Mesodermal cell (in vitro differentiated cells): ENCODE measurements at regions not wholly inside any gene's neighbourhood (a gene's known extent, or its start where the extent isn't known, plus 50 kb on each side); places are given as distances from the start of the nearest gene placed in this dataset.

Experiments
- H3K27ac ChIP-seq: 2 replicates; pipeline ENCODE4 v1.7.0; 2013; ENCODE audit warnings: mild to moderate bottlenecking, low read depth, low read length, moderate library complexity; ENCODE audit not compliant: severe bottlenecking
- H3K36me3 ChIP-seq: 2 replicates; pipeline ENCODE4 v1.7.1; 2013; ENCODE audit warnings: mild to moderate bottlenecking, low read length, moderate library complexity; ENCODE audit not compliant: control insufficient read depth, insufficient read depth
- H3K4me1 ChIP-seq: one replicate; pipeline ENCODE4 v1.7.1; 2013; ENCODE audit warnings: mild to moderate bottlenecking, low read length; ENCODE audit not compliant: insufficient read depth, control insufficient read depth, poor library complexity, severe bottlenecking
- H3K4me3 ChIP-seq: 2 replicates; pipeline ENCODE4 v1.7.0; 2013; ENCODE audit warnings: low read length, control low read depth, mild to moderate bottlenecking; ENCODE audit not compliant: insufficient read depth, poor library complexity, severe bottlenecking; ENCODE audit errors: extremely low read depth
- H3K9me3 ChIP-seq: 2 replicates; pipeline ENCODE4 v1.7.1; 2013; ENCODE audit warnings: mild to moderate bottlenecking, low read length, moderate library complexity; ENCODE audit not compliant: control insufficient read depth
- WGBS, 2 experiments: methylation state at CpG; one replicate each; pipeline ENCODE4 v1.1.5; 2013; ENCODE audit warnings: missing lambda C conversion rate in 2 of 2; ENCODE audit not compliant: insufficient coverage in 2 of 2; 5-methylcytosine and 5-hydroxymethylcytosine counted together

DNA sequence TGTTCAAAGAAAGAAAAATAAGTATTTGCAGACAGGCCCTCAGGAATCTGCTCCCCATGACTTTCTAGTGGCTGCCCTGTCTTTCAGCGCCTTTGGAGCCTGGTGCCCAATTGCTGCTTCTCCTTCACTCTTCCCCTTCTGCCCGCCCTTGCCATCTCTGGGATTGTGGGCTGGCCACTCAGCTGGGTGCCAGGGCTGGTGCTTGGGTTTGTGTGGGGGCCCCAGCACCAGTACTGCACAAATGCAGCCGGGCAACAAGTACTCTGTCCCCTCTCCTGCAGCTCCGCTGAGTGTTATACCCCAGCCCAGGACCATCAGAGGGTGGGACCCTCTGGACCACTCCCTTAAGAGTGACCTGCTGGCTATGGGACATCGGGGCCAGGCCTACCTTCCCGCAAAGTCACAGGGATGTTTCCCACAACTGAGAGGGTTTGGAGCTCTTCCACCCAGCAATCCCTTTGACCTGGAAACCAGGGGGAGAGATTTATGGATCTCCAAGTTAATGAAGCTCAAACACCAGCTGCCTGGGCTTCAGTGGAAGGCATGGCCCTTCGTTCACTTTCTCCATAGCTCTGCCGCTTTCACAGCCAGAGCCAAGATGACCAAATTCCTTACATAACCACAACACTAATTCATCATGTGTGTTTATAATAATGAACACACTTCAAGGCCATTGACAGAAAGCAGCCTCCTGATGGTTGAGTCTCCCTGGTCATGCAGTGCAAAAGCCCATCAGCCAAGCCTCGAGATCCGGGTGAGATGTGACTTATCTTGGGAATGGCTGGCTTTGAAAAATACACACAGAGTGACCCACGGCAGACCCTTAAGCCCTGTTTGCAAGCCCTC lies 313.9 kb upstream of the ZNF32 start:
- Histone ChIP-seq H3K36me3 (no peaks in the 10 kb centered on the region), H3K4me1 (no peaks in the 10 kb centered on the region), H3K9me3 (no peaks in the 10 kb centered on the region), H3K4me3 (no peak overlapping the region), H3K27ac (no peak overlapping the region)
- WGBS, 2 experiments: 90 to 95% methylated on average over 9 to 10 of the region's 11 CpGs

DNA sequence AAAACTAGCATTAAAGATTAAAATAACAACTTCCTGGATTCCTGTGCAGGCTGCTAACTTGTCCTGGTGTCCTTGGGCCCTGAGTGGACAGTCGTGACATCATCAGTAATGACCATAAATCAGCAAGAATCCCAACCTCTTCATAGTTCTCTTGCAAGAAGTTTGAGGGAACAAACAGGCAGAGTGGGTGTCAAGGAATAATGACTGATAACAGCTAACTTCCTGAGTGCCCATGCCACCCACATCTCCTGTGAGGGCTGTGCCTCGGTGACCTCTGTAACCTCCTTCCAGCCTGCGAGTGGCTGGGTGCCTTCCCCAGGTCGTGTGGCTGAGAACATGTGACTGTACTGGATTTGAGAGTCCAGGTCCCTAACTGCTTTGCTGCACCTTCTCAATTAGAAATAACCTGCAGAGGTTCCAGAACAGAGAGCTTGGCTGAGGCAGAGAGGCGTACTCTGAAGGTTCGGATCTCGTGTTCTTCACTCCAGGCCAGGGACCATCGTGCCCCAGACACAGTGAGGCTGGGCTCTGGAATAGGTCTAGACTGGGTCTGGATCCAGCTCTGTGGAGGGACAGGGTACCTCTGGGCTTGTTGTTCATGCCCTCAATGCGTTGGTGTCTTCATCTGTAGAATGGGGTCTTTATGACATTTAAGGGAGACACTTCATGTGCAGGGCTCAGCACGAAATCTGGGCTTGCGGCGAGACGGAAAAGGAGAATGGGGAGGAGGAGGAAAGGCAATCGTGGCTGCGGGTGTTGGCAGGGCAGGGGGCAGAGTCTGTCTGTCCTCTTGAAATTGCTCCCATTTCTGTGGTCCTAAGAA lies 313.1 kb upstream of the ZNF32 start:
- no peak overlapping the region for H3K4me3 ChIP-seq
- WGBS, 2 experiments: 92 to 95% methylated on average over 10 to 13 of the region's 15 CpGs

DNA sequence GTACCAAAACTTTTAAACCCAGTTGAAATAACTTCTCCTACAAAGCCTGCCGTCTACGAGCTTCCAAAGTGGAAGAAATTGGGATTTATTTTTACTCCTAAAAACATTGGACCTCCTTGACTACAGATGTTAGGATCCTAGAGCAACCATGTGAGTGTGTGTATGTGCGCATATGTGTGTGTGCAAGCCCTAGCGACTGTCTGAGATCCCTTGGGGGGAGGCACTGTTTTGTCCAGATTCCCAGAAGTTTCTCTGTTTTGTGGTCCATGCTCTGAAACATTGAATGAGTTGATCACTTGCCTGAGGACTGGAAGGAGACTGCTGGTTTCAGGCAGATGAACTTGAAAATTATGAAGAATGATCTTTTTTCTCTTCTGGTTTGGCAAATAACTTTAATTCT lies 312.3 kb upstream of the ZNF32 start:
- Histone ChIP-seq H3K36me3 (no peaks in the 10 kb centered on the region), H3K4me3 (no peak overlapping the region), H3K27ac (no peak overlapping the region), H3K4me1 (no peaks in the 10 kb centered on the region), H3K9me3 (no peaks in the 10 kb centered on the region)
- WGBS, 2 experiments: 100% methylated on average over 2 of the region's 4 CpGs

More for the DNA sequence above, 313.1 kb upstream of the ZNF32 start:
- no peaks in the 10 kb centered on the region for H3K36me3 ChIP-seq
- H3K9me3 ChIP-seq: no peaks in the 10 kb centered on the region
- no peaks in the 10 kb centered on the region for H3K4me1 ChIP-seq
- H3K27ac ChIP-seq: no peak overlapping the region

DNA sequence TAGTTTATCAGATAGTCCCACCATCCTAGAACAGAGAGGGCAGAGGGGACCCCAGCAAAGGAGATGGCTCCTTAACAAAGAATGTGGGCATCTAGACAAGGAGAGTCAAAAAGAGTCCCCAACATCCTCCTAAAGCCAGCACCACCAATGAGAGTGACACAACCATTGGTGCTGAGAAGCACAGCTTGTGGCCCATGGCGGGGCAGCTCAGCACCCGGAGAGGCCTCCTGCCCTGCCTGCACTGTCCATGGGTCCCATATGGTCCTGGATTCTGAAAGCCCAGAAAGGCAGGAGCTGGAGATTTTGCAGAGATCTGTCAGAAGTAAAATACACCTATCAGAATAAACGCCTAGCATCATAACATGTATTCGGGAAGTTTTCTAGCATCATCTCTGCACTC lies 311.8 kb upstream of the ZNF32 start:
- H3K9me3 ChIP-seq: no peaks in the 10 kb centered on the region
- H3K27ac ChIP-seq: no peak overlapping the region
- H3K4me1 ChIP-seq: no peaks in the 10 kb centered on the region
- no peaks in the 10 kb centered on the region for H3K36me3 ChIP-seq
- H3K4me3 ChIP-seq: no peak overlapping the region
- 89 to 93% methylated on average over 4 of the region's 4 CpGs for WGBS, 2 experiments

DNA sequence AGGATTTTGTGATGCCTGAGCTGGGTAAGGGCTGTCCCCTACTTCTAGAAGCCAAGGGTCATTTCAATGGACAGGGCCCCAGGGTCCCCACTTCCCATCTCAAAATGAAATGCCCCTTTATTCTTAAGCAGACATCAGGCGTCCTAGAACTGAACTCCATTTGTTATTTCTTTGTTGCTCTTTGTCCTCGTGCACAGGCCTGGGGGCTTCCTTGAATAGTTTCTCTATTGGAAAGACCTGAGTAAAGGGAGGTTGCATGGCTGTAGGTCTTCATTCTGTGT lies 311.4 kb upstream of the ZNF32 start:
- Histone ChIP-seq H3K9me3 (no peaks in the 10 kb centered on the region), H3K4me3 (no peak overlapping the region), H3K36me3 (no peaks in the 10 kb centered on the region), H3K27ac (no peak overlapping the region), H3K4me1 (no peaks in the 10 kb centered on the region)
- 79 to 92% methylated on average over 2 of the region's 2 CpGs for WGBS, 2 experiments

DNA sequence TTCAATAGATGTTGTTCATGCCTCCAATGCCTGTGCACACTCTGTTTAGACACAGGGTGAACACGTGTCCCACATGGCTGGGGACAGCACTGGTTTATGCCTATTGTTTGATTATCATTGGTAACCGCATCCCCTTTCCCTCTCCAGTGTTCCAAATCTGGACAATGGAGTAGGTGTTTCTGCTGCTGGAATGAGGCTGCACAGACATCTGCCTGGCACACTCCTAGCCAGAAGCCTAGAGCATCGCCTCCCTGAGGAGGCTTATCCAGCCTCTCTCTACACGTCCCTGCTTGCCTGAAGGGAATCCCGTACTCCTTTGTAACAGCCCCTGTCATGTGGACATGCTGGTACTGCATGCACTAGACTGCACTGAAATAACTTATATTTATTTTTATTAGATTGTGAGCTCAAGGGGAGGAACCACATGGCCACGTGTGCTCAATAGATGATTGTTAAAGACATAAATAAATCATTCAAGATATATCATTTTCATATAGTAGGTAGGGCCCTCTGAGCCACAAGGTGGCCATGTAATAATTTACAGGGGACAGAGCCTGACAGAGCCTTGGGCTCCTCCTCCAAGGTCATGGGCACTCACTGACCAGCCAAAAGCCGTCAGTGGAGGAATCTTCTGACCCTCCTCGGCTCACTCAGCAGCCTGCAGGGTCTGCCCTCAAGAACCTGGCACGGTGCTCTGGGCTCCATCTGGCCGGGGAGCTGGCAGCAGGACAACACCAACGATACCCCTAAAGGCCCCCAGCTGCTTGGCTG lies 310.9 kb upstream of the ZNF32 start:
- Histone ChIP-seq H3K27ac (no peak overlapping the region), H3K36me3 (no peaks in the 10 kb centered on the region), H3K9me3 (no peaks in the 10 kb centered on the region), H3K4me1 (no peaks in the 10 kb centered on the region), H3K4me3 (no peak overlapping the region)
- 84 to 95% methylated on average over 8 to 9 of the region's 11 CpGs for WGBS, 2 experiments

DNA sequence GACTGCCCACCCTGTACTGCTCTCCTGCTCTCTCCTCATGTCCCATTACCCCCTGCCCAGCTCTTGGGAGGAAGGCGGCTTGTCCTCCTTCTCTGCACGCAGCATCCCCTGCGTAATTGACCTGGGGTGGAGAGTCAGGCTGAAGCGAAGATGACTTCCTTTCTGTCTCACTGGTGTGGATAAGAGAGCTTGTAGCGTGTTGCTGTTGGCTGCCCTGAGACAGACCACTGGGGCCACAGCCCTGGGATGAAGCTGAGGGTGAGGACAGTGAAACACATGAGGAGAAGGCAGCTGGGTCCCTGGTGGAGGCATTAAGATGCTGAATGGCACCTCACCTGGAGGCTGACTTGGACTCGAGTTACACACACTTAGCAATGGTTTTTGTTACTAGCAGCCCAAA lies 310.3 kb upstream of the ZNF32 start:
- H3K27ac ChIP-seq: no peak overlapping the region
- H3K36me3 ChIP-seq: no peaks in the 10 kb centered on the region
- 88 to 100% methylated on average over 1 to 3 of the region's 6 CpGs for WGBS, 2 experiments
- H3K4me1 ChIP-seq: no peaks in the 10 kb centered on the region
- no peak overlapping the region for H3K4me3 ChIP-seq
- H3K9me3 ChIP-seq: no peaks in the 10 kb centered on the region

DNA sequence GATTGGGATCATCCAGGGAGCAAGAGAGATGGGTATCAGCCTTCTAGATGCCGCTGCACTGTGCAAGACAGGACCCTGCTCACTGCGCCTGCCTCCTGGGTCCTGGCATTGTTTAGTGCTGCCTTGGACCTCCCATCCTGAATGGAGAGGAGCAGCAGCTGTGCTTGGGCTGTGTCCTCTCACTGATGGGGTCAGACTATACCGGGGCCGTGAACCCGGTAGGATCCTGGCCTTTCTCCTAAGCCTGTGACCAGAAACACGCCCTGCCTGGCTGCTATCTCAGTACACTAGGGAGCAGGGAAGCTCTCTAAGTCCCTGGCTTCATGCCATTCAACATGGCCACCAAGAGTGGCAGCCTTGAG lies 309.4 kb upstream of the ZNF32 start:
- Histone ChIP-seq H3K4me1 (no peaks in the 10 kb centered on the region), H3K4me3 (no peak overlapping the region), H3K27ac (no peak overlapping the region), H3K36me3 (no peaks in the 10 kb centered on the region), H3K9me3 (peaks cover 3% of the 10 kb centered on the region)
- 87 to 95% methylated on average over 5 to 6 of the region's 6 CpGs for WGBS, 2 experiments

DNA sequence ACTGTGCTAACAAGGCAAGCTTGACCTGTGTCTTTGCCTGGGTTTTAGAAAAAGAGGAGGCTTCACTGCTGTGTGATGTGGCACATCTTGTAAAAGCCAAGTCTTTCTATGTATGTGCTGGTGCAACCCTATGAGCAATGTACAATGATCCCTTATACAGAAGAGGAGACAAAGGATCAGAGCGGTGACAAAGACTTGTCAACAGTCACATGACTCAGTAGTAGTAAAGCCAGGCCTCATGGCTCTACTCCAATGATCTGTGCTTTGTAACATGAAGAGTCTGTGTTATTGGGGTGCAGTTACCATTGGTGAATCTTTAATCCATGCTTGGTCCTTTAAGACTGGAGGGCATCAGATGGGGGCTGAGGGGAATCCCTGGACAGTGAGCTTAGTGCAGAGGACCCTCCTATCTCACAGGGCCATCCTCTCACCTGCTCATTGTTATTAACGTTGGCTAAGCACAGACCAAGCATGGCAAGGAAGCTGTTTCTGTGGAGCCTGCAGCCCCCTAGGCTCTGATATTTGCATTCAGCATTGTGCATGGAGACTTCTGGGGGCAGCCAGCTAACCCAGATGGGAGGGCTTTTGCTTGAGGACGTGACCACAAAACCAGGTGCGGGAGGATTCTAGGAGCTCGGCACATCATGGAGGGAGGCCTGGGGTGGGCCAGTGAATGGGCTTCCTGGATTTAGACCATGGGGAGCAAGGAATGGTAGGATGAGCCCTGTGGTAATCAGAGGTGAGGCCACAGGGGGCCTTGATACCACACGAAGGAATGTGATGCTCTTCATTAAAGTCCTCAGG lies 308.8 kb upstream of the ZNF32 start:
- no peak overlapping the region for H3K27ac ChIP-seq
- WGBS, 2 experiments: 88 to 89% methylated on average over 6 of the region's 6 CpGs
- no peaks in the 10 kb centered on the region for H3K36me3 ChIP-seq
- H3K4me1 ChIP-seq: no peaks in the 10 kb centered on the region
- H3K4me3 ChIP-seq: no peak overlapping the region
- peaks cover 6% of the 10 kb centered on the region for H3K9me3 ChIP-seq

DNA sequence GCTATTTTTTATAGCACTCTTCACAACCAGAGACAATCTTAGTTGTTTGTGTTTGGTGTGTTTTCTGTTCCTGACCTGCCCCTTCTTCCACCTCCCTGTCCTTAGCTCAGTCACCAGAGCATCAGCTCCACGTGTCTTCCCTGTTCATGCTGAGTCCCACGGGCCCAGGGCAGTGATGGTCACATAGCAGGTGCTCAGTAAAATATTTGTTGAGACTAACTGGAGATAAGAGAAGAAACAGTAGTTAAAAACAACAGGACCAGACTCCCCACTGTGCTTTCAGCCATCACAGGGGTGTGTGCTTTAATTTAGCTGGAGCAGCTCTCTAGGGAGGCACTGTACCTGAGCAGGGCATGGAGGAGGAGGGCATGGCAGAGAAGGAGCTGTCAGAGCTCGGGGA lies 307.3 kb upstream of the ZNF32 start:
- peaks cover 6% of the 10 kb centered on the region for H3K9me3 ChIP-seq
- WGBS, 2 experiments: 67 to 100% methylated on average over 1 of the region's 3 CpGs
- H3K36me3 ChIP-seq: no peaks in the 10 kb centered on the region
- H3K4me3 ChIP-seq: no peak overlapping the region
- no peak overlapping the region for H3K27ac ChIP-seq
- no peaks in the 10 kb centered on the region for H3K4me1 ChIP-seq
